Ovary (tissue), 3 donors: ENCODE measurements at regions not wholly inside any gene's neighbourhood (a gene's known extent, or its start where the extent isn't known, plus 50 kb on each side); places are given as distances from the start of the nearest gene placed in this dataset.

Source experiments
- POLR2A ChIP-seq: fragments of 450-650 bp; IDR thresholded peaks from one replicate; pipeline ENCODE4 v1.6.1; 2017; ENCODE audit warnings: antibody characterized with exemption, mild to moderate bottlenecking, moderate library complexity
- TF ChIP-seq, protein P1 (sequence below), 3 donors: fragments of 450-650 bp in 2 of 3; fragments of 200-600 bp in 1 of 3; IDR thresholded peaks; one replicate each; pipeline versions ENCODE4 v1.5.1 to v1.8.0; 2016 to 2022; ENCODE audit warnings: antibody characterized with exemption in 3 of 3, mild to moderate bottlenecking in 1 of 3
- donor health status: DM: no; HTN: no; CAD: no.

DNA sequence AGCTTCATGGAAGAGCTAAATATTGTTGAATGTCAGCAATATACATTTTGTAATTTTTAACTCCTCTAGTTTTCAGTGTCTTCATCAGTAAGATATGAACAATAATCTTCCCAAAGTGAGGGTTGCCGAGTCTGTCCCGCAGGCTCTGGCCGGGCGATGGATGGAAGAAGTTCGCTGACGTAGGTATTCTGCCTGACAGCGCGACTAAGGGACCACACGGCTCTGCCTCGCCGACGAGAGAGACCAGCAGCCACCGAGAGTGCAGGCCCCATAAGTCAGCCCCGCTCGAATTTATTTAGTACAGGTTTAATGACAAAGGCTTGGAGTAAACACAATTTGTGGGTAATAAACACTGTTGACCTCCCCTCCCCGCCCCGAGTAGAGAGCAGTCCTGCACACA lies 427.4 kb upstream of the NECTIN3 start:
- TF ChIP-seq, protein P1, sequence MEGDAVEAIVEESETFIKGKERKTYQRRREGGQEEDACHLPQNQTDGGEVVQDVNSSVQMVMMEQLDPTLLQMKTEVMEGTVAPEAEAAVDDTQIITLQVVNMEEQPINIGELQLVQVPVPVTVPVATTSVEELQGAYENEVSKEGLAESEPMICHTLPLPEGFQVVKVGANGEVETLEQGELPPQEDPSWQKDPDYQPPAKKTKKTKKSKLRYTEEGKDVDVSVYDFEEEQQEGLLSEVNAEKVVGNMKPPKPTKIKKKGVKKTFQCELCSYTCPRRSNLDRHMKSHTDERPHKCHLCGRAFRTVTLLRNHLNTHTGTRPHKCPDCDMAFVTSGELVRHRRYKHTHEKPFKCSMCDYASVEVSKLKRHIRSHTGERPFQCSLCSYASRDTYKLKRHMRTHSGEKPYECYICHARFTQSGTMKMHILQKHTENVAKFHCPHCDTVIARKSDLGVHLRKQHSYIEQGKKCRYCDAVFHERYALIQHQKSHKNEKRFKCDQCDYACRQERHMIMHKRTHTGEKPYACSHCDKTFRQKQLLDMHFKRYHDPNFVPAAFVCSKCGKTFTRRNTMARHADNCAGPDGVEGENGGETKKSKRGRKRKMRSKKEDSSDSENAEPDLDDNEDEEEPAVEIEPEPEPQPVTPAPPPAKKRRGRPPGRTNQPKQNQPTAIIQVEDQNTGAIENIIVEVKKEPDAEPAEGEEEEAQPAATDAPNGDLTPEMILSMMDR (IDR thresholded peaks at IDR 0.05): no peak
- no peak for TF ChIP-seq POLR2A
